CD4-positive, alpha-beta T cell treated with Interferon alpha-2 for 1 hour (primary cell): ENCODE measurements at regions not wholly inside any gene's neighbourhood (a gene's known extent, or its start where the extent isn't known, plus 50 kb on each side); places are given as distances from the start of the nearest gene placed in this dataset.
"Not testable (repeated sequence)": the region's sequence is repeated elsewhere in the genome, so short reads cannot be mapped to it uniquely, and the experiment has no call there.

ENCODE experiments used
- DNase-seq, 2 donors: peaks; one replicate each; pipeline ENCODE4 v3.0.0-alpha.2; 2020 to 2022

DNA sequence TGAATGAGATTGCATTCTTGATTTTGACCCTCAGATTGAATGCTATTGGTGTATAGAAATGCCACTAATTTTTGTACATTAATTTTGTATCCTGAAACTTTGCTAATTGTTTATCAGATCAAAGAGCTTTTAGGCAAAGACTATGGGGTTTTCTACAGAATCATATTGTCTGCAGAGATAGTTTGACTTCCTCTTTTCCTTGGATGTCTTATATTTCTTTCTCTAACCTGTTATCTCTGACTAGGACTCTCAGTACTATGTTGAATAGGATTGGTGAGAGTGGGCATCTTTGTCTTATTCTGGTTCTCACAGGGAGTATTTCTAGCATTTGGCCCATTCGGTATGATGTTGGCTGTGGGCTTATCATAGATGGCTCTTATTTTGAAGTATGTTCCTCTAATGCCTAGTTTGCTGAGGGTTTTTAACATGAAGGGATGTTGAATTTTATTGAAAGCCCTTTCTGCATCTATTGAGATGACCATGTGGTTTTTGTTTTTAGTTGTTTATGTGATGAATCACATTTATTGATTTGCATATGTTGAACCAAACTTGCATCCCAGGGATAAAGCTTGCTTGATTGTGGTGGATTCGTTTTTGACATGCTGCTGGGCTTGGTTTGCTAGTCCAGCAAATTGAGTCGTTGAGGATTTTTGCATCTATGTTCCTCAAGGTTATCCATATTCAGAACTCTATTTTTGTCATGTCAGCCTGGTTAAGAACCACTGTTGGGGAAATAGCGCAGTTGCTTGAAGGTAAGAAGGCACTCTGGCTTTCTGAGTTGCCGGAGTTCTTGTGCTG is 85.8 kb upstream of the NOTCH2NLA start:
- not testable (repeated sequence) for DNase-seq

DNA sequence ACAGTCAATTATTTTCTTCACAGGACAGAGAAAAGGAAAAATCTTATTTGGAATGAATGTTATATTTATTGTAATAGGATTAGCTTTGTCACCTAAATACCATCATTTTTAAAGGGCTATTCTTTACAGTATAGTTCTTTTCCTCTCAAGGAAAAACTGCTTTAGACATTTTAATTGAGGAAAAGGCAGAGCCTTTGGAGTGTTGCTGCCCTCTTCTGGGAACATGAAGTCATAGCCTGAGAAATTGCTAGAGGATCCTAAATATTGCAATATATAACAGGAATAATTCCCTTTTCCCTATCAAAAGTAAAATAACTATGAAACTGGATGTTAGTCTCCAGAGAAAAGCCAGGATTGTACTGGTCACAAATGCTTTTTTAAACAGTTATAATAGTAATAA is 81.8 kb upstream of the NOTCH2NLA start:
- not testable (repeated sequence) for DNase-seq

DNA sequence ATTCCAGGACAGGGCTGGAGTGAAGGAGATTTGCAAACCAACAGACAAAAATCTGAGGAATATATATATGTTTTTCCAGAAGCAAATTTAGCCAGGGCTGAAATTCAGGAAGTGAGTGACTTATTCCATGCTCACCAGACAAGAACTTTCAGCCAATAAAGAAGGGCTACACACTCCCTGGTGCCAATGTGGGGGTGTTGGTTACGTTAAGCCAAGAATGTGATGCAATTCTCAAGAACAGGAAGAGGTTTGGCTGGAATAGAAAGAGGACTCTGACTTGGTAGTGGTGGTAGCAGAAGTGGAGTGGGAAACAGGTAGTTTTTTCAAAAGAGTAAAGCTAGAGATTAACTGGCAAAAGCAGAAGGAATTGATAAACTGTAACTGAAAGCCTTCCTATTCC is 80.6 kb upstream of the NOTCH2NLA start:
- not testable (repeated sequence) for DNase-seq

DNA sequence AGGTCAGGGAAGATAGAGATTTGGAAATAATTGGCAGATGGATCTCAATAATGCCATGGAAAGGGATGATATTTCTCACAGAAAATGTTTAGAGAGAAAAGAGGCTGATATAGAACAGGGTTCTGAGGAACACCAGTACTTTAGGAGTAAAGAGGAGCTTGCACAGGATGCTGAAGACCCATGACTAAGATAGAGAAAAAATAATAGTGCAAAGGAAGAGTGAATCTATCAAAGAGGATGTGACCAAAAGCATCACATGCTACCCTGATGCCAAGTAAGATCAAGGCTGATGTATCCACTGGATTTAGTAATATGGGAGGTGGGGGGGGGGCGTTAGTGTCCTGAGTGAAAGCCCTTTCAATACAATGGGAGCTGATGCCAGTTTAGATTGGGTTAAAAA is 80.1 kb upstream of the NOTCH2NLA start:
- not testable (repeated sequence) for DNase-seq

DNA sequence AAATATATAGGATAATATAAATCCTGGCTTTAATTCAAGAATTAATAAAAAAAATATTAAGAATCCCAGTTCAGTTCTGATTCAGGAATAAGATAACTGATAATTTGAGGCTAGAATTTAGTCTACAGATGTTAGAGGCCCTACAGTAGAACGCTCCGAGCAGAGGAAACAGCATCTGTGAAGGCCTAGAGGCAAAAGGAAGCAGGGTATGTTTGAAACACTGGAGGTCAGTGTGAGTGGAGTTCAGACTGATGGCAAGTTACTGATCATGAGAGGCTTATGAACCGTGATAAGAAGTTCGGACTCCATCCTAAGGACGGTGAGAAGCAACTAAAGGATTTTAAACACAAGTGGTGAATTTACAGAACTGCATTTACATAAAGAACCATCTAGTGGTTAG is 79.3 kb upstream of the NOTCH2NLA start:
- not testable (repeated sequence) for DNase-seq

DNA sequence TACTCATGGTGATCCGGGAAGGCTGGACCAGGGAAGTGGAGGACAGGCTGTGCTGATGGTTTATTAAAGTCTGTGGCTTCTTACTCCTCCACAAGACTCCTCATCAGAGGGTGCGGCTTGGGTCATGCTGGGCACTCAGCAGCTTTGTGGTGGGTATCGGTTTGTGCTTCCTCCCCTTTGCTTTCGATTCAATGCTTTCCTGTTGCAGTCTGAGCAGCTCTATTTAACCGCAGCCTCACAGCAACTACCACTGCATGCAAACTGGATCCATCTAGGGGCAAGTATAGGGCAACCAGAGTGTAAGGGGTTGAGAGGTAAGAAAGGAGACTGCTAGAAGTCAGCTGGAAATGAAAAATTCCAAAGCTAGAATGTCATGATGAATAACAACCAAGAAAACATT is 78.8 kb upstream of the NOTCH2NLA start:
- not testable (repeated sequence) for DNase-seq

DNA sequence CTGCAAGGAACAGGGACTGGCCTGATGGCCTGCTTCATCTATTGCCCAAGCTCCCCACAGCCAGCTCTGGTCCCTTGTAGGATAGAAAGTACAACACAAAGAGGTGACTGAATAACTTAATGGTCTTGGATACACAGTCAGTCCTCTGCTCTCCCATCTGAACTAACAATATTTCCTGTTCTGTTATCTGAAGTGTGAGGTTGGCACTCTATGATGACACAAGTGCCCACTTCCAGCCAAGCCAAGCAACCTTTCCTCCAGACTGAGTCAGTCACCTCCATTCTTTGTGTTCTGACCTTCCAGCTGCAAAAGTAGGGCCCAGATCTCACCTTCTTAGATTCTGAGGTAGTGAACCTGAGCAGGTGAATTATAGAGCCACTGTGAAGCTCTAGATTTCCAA is 77.8 kb upstream of the NOTCH2NLA start:
- not testable (repeated sequence) for DNase-seq

DNA sequence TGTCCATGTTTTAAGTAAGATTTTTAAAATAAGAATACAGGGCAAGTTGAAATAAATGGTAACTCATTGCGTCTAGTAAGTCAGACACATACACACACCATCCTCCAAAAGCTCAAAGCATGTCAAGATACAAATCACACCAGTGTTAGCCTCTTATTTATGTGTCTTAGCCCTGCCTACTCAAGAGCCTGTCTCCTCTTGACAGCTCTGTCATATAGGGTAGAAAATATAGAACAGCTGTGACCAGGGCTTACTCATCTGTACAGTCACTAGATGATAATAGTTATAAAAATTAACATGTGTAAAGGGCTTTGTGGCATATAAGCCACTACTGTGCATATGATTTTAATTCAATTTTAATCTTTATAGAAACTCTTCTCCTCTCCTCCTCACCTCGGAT is 76.6 kb upstream of the NOTCH2NLA start:
- DNase-seq, result not testable (repeated sequence)

DNA sequence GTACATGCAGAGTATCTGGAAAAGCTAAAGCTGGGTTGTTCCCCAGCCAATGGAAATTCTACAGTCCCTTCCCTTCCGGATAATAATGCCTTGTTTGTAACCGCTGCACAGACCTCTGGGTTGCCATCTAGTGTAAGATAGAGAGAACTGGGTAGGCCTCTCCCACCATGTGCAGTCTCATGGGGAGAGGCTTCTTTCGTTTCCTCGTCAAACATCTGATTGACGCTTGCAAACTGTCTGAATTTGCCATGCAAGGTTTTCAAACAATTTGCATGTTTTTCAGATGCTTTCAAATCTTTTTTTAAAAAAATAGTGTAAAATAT is 69.7 kb upstream of the NOTCH2NLA start:
- DNase-seq, result not testable (repeated sequence)

DNA sequence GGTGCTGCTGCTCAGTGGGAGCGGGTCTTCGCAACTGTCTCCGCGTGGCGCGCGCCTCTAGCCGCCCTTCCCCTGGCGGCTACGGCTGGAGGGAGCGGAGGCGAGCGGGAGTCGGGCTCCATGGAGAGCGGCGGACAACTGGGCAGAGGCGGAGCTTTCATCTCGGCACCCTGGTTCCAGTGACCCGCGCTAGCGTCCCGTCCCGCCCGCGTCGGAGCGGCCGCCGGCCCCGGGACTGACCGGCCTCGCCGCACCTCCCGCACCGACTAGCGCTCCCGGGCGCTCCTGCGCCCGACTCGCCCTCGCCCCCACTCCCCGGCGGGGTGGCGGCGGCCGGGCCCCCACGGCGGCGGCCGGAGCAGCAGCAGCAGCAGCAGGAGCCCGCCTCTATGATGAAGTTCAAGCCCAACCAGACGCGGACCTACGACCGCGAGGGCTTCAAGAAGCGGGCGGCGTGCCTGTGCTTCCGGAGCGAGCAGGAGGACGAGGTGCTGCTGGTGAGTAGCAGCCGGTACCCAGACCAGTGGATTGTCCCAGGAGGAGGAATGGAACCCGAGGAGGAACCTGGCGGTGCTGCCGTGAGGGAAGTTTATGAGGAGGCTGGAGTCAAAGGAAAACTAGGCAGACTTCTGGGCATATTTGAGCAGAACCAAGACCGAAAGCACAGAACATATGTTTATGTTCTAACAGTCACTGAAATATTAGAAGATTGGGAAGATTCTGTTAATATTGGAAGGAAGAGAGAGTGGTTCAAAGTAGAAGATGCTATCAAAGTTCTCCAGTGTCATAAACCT is 69.2 kb upstream of the NOTCH2NLA start:
- DNase-seq, result not testable (repeated sequence)

DNA sequence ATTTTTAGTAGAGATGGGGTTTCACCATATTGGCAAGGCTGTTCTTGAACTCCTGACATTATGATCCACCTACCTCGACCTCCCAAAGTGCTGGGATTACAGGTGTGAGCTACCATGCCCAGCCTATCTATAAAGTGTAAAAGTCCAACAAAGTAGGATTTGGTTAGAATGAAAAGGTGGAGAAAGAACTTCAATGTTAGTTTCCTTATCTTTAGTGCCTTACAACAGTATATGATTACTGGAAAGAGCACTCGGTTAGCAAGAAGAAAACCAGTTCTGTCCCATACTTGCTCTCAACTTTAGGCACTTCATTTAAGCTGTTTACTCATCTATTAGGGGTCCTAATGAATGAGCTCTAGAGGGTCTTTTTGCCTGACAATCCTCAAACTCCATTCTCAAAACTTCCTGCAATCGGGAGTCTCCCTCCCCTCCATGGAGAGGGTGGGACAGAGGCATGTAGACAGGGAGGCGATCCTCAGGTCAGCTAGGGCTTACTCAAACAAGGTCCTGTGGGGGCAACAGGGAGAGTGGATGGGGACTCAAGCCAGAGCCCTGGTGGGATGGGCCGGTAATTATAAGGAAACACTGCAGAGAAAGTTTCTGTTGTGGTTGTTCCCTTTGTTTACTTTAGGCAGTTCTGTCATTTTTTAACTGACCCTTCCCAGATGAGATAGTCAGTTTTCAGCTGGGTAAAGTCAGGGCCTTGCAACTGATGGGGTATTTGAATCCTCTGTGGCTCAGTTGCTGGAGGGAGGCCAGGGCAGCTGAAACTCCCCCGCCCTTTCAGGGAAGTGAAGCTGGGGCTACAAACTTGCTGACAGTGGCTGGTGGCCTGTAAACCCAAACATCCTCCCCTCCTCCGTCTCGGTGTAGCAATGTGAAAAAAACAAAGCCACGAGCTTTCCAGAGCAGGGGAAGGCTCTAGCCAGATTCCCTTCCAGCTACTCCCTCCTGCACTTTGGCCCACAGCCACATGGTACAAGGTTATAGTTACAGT is 64.4 kb upstream of the NOTCH2NLA start:
- DNase-seq, result not testable (repeated sequence)

DNA sequence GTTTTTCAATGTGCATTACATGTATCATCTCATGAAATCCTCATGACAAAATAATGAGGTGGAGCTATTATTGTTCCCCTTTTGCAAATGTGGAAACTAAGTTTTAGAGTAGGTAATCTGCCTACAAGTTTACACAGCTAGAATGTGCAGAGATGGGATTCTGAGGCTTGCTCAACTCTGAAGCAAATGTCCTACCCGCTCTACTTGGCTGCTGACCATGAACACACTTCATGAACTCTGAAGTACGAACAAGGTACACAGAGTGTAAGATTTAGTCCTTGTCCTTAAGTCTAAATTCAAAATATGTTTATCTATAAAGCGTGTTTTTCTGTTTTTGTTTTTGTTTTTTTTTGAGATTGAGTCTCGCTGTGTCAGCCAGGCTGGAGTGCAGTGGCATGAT is 63.6 kb upstream of the NOTCH2NLA start:
- DNase-seq, result not testable (repeated sequence)

DNA sequence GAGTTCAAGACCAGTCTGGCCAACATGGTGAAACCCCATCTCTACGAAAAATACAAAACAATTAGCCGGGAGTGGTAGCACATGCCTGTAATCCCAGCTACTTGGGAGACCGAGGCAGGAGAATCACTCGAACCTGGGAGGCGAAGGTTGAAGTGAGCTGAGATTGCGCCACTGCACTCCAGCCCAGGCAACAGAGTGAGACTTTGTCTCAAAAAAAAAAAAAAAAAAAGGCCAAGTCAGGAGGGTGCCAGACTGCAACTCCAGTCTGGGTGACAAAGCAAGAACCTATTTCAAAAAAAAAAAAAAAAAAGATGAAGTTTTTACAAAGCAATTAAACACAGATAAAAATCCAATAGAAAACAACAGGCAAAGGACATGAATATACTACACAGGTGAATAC is 59.1 kb upstream of the NOTCH2NLA start:
- not testable (repeated sequence) for DNase-seq

DNA sequence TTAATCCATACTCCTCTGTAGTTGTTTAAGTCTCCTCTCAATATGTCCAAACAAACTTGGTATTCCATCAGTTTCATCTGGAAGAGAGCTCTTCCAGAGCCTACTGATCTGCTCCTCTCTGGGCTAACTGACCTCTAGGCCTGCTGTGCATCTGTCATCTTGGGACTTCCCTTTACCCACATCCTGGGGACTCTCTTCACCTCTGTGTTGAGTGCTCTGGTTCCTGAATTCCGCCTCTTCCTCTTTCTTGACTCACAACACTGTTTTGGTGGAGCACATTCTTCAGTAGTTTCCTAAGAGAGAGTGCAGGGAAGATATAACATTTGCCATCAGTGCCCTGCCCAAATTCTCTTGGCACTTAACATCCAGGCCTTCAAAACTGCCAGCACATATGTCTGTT is 55.9 kb upstream of the NOTCH2NLA start:
- DNase-seq, result not testable (repeated sequence)

DNA sequence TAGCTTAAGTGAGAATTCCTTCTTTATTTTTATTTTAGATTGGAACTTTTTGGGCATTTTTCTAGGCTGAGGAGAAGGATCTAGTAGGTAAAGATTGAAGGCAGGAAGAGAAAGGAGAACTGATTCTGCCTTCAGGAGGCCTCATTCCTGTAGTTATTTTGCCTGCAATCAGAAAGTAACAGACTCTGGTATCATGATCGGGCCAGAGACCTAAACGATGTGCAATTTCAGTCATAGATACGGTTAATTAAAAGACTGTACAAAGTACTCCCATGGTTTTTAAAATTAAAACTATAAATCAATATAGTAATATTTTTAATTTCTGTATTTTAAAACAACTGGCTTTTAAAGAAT is 54.7 kb upstream of the NOTCH2NLA start:
- not testable (repeated sequence) for DNase-seq

DNA sequence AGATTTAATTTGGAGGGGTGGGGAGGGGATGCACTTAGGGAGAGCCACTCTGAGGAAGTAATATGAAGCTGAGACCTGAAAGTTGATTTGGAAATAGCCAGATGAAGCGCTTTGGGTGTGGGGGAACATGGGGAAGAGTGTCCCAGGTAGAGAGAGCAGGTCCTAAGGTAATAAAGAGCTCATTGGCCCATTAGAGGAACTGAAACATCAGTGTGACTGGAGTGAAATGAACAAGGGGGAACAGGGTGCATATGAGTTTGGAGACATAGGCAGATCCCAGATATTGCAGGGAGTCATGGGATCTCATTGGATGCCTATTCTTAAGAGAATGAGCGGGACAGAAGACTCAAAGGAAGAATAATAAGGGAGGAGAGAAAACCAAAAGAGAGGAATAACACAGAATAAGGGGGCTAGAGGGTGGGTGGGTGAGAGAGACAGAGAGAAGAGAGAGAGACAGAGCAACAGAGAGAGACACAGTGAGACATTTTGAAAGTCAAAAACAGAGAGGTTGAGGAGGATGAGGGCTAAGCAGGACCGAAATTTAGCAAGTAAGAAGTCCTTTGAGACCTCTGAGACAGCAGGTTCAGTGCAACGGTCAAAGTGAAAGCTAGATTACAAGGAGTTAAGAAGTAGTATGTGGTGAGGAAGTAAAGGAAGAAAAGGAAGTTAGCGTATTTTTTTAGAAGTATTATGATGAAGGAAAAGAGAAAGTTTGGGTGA is 54.1 kb upstream of the NOTCH2NLA start:
- DNase-seq, result not testable (repeated sequence)

DNA sequence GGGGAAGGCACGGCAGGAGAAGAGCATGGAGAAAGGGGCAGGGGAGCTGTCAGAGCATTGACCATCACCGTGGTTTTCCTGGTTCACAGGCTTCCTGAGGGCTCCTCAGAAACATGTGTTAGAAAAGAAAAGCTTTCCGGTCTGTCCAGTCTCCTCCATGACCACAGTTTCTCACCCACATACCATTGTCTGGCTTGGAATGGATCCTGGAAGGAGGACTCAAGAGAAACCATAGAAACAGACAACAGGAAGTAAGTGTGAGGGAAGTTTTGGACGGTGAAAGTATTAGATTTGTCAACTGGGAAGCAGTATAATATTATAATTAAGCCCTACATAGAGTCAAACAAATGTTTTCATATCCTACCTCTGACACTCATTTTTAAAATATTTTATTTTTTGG is 52.7 kb upstream of the NOTCH2NLA start:
- DNase-seq, result not testable (repeated sequence)

DNA sequence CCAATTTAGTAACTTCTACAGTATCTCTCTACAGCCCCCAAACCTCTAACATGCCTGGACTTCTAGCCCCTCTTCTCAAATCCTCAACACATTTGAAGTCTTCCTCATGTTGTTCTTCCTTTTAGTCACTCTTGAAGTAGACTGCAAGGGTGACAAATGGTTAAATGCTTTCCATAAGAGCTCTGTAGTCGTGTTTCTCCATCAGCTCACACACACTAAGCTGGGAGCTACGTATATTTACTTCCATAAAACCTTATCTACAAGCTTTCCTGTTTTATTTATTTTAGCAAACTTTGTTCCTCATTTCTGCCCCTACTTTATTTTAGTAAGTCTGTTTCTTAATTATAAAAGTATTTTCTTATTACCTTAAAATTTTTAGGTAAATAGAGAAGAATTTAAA is 49.9 kb upstream of the NOTCH2NLA start:
- not testable (repeated sequence) for DNase-seq
